ENCODE measurements at regions not wholly inside any gene's neighbourhood (a gene's known extent, or its start where the extent isn't known, plus 50 kb on each side); places are given as distances from the start of the nearest gene placed in this dataset.
"Not testable (repeated sequence)": the region's sequence is repeated elsewhere in the genome, so short reads cannot be mapped to it uniquely, and the experiment has no call there.

DNA sequence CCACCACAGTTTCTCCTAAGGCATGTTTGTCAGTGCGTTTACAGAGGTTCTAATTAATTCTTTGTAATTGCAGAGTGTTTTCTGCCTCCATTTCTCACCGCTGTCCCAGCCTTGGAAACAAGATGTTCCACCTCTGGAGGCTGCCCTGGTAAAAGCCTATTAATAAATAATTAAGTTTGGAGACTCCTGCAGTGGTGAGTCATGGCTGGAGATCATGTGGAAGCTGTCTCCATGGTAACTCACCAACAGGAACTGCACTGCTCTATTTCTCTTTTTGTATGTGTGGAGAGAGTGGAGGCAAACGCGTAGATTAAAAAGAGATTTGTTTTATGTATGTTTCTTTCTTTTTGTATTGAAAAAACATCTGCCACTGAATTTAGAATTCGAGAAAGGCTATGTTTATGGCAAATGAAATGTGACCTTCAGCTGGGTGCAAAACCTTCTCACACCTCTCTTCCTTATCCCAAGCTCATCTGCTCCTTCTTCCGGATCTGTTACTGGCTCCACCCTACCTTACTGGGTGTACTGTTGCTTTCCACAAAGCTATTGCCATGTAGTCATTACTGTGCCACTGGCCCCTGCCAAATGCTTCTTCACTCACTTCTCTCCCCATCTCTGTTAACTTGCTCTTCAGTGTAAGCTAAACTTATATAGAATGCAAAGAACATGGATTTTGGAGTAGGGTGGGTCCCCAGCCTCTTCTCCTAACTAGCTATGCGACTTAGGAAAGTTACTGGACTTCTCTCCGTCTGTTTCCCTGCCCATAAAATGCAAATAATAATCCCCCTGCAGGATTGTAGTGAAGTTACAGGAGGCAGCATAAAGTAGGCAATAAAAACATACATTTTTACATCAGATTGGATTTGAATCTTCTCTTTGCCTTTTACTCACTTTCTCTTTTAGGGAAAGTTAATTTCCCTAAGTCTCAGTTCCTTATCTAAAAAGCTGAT, 778.5 kb downstream of the NTRK3 start:
- H3K4me3 Mint-ChIP-seq, result no peak overlapping the region
- no peaks in the 10 kb centered on the region for H3K27me3 ChIP-seq (ENCODE audit: insufficient read depth, low read length, poor library complexity, severe bottlenecking)
- no peaks in the 10 kb centered on the region for H3K4me1 ChIP-seq (ENCODE audit: insufficient read depth, low read length)
- no peaks in the 10 kb centered on the region for H3K4me1 Mint-ChIP-seq
- H3K36me3 ChIP-seq (ENCODE audit: insufficient read depth, low read length), result no peaks in the 10 kb centered on the region
- no peak overlapping the region for H3K4me3 ChIP-seq (ENCODE audit: low read length)
- peaks cover 0 to 5% of the 10 kb centered on the region in 2 donors for H3K27me3 Mint-ChIP-seq
- ChIA-PET POLR2A (no interaction called here), CTCF (no interaction called here)
- no peak overlapping the region for H3K27ac ChIP-seq (ENCODE audit: low read depth, low read length)
- no peak overlapping the region for H3K27ac Mint-ChIP-seq
- H3K9me3 Mint-ChIP-seq, result peaks cover 0 to 9% (median 0%) of the 10 kb centered on the region in 5 donors
- H3K36me3 Mint-ChIP-seq, result no peaks in the 10 kb centered on the region
- H3K9me3 ChIP-seq (ENCODE audit: low read length), result no peaks in the 10 kb centered on the region
- no peak for DNase-seq

DNA sequence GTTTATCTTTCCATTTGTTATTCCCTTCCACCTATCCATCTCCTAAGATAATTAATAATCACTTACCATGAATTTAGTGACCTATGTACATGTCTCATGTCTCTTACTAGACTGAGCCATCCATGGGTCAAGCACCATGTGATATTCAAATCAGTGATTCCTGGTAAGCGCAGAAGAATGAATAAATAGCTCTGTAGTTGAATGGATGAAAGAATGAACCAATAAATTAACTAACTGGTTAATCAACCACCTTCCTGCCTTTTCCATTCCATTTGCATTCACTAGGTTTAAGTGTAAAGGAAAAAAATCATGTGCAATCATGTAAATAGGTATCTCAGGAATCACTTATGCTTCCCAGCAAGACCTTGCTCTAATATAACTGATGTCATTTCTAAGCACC, 779.5 kb downstream of the NTRK3 start:
- no peak overlapping the region for H3K27ac Mint-ChIP-seq
- no peaks in the 10 kb centered on the region for H3K36me3 Mint-ChIP-seq
- peaks cover 0 to 10% (median 0%) of the 10 kb centered on the region in 5 donors for H3K9me3 Mint-ChIP-seq
- Histone ChIP-seq H3K36me3 (ENCODE audit: insufficient read depth, low read length) (no peaks in the 10 kb centered on the region), H3K27me3 (ENCODE audit: insufficient read depth, low read length, poor library complexity, severe bottlenecking) (no peaks in the 10 kb centered on the region), H3K4me3 (ENCODE audit: low read length) (no peak overlapping the region), H3K27ac (ENCODE audit: low read depth, low read length) (no peak overlapping the region), H3K9me3 (ENCODE audit: low read length) (no peaks in the 10 kb centered on the region), H3K4me1 (ENCODE audit: insufficient read depth, low read length) (no peaks in the 10 kb centered on the region)
- no peak for DNase-seq
- H3K4me3 Mint-ChIP-seq, result no peak overlapping the region
- no peaks in the 10 kb centered on the region for H3K4me1 Mint-ChIP-seq
- peaks cover 0 to 5% of the 10 kb centered on the region in 2 donors for H3K27me3 Mint-ChIP-seq
- ChIA-PET POLR2A (no interaction called here), CTCF (no interaction called here)

DNA sequence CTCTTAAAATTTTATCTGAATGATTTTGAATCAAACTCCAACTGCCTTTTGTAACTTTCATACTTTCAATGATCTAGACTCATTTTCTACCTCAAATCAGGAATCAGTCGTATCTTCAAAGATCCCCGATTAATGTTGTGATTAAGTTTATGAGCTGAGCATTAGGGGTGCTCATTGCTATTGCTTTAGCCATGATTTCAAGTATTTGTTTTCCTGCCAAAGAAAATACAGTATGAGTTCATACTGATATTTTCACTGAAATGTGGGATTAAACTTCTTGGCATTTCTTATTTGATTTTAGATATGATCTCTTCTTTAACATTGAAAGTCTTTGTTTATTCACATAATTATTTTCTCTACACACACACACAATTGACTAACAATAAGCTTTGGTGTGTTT, 785.6 kb downstream of the NTRK3 start:
- no peaks in the 10 kb centered on the region for H3K27me3 Mint-ChIP-seq
- POLR2A ChIA-PET, result no interaction called here

DNA sequence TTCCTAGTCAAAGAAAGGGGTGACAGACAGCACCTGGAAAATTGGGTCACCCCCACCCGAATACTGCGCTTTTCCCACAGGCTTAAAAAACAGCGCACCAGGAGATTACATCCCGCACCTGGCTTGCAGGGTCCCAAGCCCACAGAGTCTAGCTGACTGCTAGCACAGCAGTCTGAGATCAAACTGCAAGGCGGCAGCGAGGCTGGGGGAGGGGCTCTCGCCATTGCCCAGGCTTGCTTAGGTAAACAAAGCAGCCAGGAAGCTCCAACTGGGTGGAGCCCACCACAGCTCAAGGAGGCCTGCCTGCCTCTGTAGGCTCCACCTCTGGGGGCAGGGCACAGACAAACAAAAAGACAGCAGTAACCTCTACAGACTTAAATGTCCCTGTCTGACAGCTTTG, 792.6 kb downstream of the NTRK3 start:
- CTCF ChIA-PET, result interaction anchor here (0.6 kb wide), 1 partner anchor 358 kb away, joined by 3 read pairs; no protein-coding TSS in a partner anchor
- POLR2A ChIA-PET; H3K9me3 ChIP-seq (ENCODE audit: low read length); H3K4me1 ChIP-seq (ENCODE audit: insufficient read depth, low read length); H3K27me3 ChIP-seq (ENCODE audit: insufficient read depth, low read length, poor library complexity, severe bottlenecking); H3K9me3 Mint-ChIP-seq; H3K4me1 Mint-ChIP-seq; H3K36me3 ChIP-seq (ENCODE audit: insufficient read depth, low read length); H3K36me3 Mint-ChIP-seq; H3K27ac ChIP-seq (ENCODE audit: low read depth, low read length); H3K4me3 ChIP-seq (ENCODE audit: low read length); H3K27me3 Mint-ChIP-seq; H3K4me3 Mint-ChIP-seq; DNase-seq; H3K27ac Mint-ChIP-seq: not testable (repeated sequence)

More for the DNA sequence above, 785.6 kb downstream of the NTRK3 start:
- no peaks in the 10 kb centered on the region for H3K4me1 ChIP-seq (ENCODE audit: insufficient read depth, low read length)
- no peaks in the 10 kb centered on the region for H3K36me3 Mint-ChIP-seq
- H3K4me1 Mint-ChIP-seq, result no peaks in the 10 kb centered on the region
- CTCF ChIA-PET, result no interaction called here
- no peak overlapping the region for H3K4me3 Mint-ChIP-seq
- H3K36me3 ChIP-seq (ENCODE audit: insufficient read depth, low read length), result no peaks in the 10 kb centered on the region
- H3K9me3 Mint-ChIP-seq, result peaks cover 0 to 3% (median 2%) of the 10 kb centered on the region in 5 donors
- H3K27ac Mint-ChIP-seq, result no peak overlapping the region
- no peaks in the 10 kb centered on the region for H3K27me3 ChIP-seq (ENCODE audit: insufficient read depth, low read length, poor library complexity, severe bottlenecking)
- DNase-seq, result no peak
- no peak overlapping the region for H3K4me3 ChIP-seq (ENCODE audit: low read length)
- no peak overlapping the region for H3K27ac ChIP-seq (ENCODE audit: low read depth, low read length)
- H3K9me3 ChIP-seq (ENCODE audit: low read length), result no peaks in the 10 kb centered on the region

DNA sequence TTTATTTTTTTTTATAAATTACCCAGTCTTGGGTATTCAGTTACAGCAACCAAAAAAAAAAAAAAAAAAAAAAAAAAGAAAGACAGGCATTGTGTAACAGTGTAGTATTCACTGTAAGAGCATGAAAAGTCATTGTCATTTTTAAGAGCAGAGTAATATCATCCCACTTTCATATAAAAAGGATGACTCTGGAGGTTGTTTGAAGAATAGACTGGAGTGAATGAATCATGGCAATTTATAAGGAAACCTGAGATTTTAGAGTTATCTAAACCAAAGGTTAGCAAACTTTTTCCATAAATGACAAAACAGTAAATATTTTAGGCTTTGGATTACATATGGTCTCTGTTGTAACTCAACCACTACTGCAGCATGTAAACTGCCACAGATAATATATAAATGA, 794.9 kb downstream of the NTRK3 start:
- POLR2A ChIA-PET, result no interaction called here
- Histone ChIP-seq H3K9me3 (ENCODE audit: low read length) (no peaks in the 10 kb centered on the region), H3K36me3 (ENCODE audit: insufficient read depth, low read length) (no peaks in the 10 kb centered on the region), H3K4me3 (ENCODE audit: low read length) (no peak overlapping the region), H3K27me3 (ENCODE audit: insufficient read depth, low read length, poor library complexity, severe bottlenecking) (no peaks in the 10 kb centered on the region), H3K27ac (ENCODE audit: low read depth, low read length) (no peak overlapping the region), H3K4me1 (ENCODE audit: insufficient read depth, low read length) (no peaks in the 10 kb centered on the region)
- CTCF ChIA-PET, result no interaction called here
- Mint-ChIP-seq H3K9me3 (peaks cover 0 to 4% (median 0%) of the 10 kb centered on the region in 5 donors), H3K27me3 (no peaks in the 10 kb centered on the region), H3K4me1 (no peaks in the 10 kb centered on the region), H3K27ac (no peak overlapping the region), H3K36me3 (no peaks in the 10 kb centered on the region), H3K4me3 (no peak overlapping the region)
- DNase-seq, result no peak

DNA sequence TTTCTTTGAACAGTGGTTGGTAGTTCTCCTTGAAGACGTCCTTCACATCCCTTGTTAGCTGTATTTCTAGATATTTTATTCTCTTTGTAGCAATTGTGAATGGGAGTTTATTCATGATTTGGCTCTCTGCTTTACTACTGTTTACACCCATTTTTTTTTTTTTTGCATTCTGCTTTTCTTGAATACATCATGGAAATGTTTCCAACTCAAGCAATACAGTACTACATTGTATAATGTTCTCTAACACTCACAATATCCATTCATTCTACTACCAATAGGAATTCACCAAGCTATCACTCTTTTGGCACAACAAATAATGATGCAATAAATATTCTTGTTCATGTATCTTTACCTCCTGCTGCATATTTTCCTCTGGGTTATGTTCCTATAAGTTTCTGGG, 801.7 kb downstream of the NTRK3 start:
- H3K9me3 Mint-ChIP-seq, result peaks cover 0 to 8% (median 2%) of the 10 kb centered on the region in 5 donors
- ChIA-PET POLR2A (no interaction called here), CTCF (no interaction called here)
- no peak for DNase-seq
- no peak overlapping the region for H3K27ac ChIP-seq (ENCODE audit: low read depth, low read length)
- H3K4me1 ChIP-seq (ENCODE audit: insufficient read depth, low read length), result no peaks in the 10 kb centered on the region
- no peaks in the 10 kb centered on the region for H3K36me3 ChIP-seq (ENCODE audit: insufficient read depth, low read length)
- no peaks in the 10 kb centered on the region for H3K36me3 Mint-ChIP-seq
- no peak overlapping the region for H3K4me3 ChIP-seq (ENCODE audit: low read length)
- no peak overlapping the region for H3K27ac Mint-ChIP-seq
- H3K4me1 Mint-ChIP-seq, result no peaks in the 10 kb centered on the region
- H3K9me3 ChIP-seq (ENCODE audit: low read length), result no peaks in the 10 kb centered on the region
- no peaks in the 10 kb centered on the region for H3K27me3 Mint-ChIP-seq
- no peak overlapping the region for H3K4me3 Mint-ChIP-seq
- no peaks in the 10 kb centered on the region for H3K27me3 ChIP-seq (ENCODE audit: insufficient read depth, low read length, poor library complexity, severe bottlenecking)

DNA sequence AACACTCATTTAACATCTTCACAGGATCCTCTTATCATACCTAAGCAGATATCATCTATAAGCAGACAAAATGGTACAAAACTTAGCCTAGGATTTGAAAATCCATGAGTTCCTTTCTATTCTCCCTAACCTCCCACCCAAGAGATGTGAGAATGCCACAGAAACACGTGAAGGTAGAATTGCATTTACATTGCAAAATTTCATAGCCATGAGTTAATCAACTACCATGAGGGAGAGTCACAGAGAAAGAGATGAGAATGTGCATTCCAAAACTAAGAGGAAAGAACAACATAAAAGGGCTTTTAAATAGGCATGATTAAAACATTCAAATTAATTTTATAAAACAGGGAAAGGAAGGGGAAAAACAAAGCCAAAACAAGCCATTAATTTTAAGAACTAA, 806.2 kb downstream of the NTRK3 start:
- no peaks in the 10 kb centered on the region for H3K27me3 Mint-ChIP-seq
- no peaks in the 10 kb centered on the region for H3K4me1 Mint-ChIP-seq

DNA sequence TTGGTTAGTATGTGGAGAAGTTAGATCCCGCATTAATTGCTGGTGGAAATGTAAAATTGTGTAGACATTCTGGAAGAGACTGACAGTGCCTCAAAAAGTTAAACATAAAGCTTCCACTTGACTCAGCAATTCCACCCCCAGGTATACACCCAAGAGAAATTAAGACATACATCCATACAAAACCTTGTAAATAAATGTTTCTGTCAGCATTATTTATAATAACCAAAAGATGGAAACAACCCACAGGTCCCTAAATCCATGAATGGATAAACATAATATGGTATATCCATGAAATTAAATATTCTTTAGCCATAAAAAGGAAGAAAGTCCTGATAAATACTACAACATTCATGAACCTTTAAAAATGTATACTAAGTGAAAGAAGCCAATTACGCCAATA, 817.4 kb downstream of the NTRK3 start:
- POLR2A ChIA-PET, result no interaction called here
- CTCF ChIA-PET, result no interaction called here
- no peaks in the 10 kb centered on the region for H3K4me1 ChIP-seq (ENCODE audit: insufficient read depth, low read length)

More for the DNA sequence above, 806.2 kb downstream of the NTRK3 start:
- no peak overlapping the region for H3K4me3 Mint-ChIP-seq
- peaks cover 0 to 6% (median 4%) of the 10 kb centered on the region in 5 donors for H3K9me3 Mint-ChIP-seq
- POLR2A ChIA-PET, result no interaction called here
- no peaks in the 10 kb centered on the region for H3K27me3 ChIP-seq (ENCODE audit: insufficient read depth, low read length, poor library complexity, severe bottlenecking)
- DNase-seq, result no peak
- no peak overlapping the region for H3K4me3 ChIP-seq (ENCODE audit: low read length)
- H3K36me3 ChIP-seq (ENCODE audit: insufficient read depth, low read length), result no peaks in the 10 kb centered on the region
- H3K9me3 ChIP-seq (ENCODE audit: low read length), result no peaks in the 10 kb centered on the region
- CTCF ChIA-PET, result no interaction called here
- H3K36me3 Mint-ChIP-seq, result no peaks in the 10 kb centered on the region
- H3K4me1 ChIP-seq (ENCODE audit: insufficient read depth, low read length), result no peaks in the 10 kb centered on the region
- no peak overlapping the region for H3K27ac Mint-ChIP-seq
- no peak overlapping the region for H3K27ac ChIP-seq (ENCODE audit: low read depth, low read length)

More for the DNA sequence above, 817.4 kb downstream of the NTRK3 start:
- Mint-ChIP-seq H3K27ac (no peak overlapping the region), H3K9me3 (peaks cover 0 to 5% (median 0%) of the 10 kb centered on the region in 5 donors), H3K27me3 (no peaks in the 10 kb centered on the region), H3K36me3 (no peaks in the 10 kb centered on the region), H3K4me1 (no peaks in the 10 kb centered on the region), H3K4me3 (no peak overlapping the region)
- no peak for DNase-seq
- Histone ChIP-seq H3K4me3 (ENCODE audit: low read length) (no peak overlapping the region), H3K9me3 (ENCODE audit: low read length) (no peaks in the 10 kb centered on the region), H3K27me3 (ENCODE audit: insufficient read depth, low read length, poor library complexity, severe bottlenecking) (no peaks in the 10 kb centered on the region), H3K27ac (ENCODE audit: low read depth, low read length) (no peak overlapping the region), H3K36me3 (ENCODE audit: insufficient read depth, low read length) (no peaks in the 10 kb centered on the region)
